HFFc6 (cell line): ENCODE measurements at regions not wholly inside any gene's neighbourhood (a gene's known extent, or its start where the extent isn't known, plus 50 kb on each side); places are given as distances from the start of the nearest gene placed in this dataset.

Source experiments
- DNase-seq: peaks from one replicate; pipeline ENCODE4 v3.0.0-alpha.2; 2018
- H3K27ac Mint-ChIP-seq: 2 replicates; pipeline ENCODE4 v1.8.0; 2020; ENCODE audit warnings: mild to moderate bottlenecking, mixed read lengths
- H3K27me3 Mint-ChIP-seq: 2 replicates; pipeline ENCODE4 v1.8.0; 2021; ENCODE audit warnings: mild to moderate bottlenecking, moderate library complexity, mixed read lengths; ENCODE audit not compliant: insufficient read depth
- H3K36me3 Mint-ChIP-seq: 2 replicates; pipeline ENCODE4 v1.8.0; 2021; ENCODE audit warnings: low read depth, mixed read lengths
- H3K4me1 Mint-ChIP-seq: 2 replicates; pipeline ENCODE4 v1.8.0; 2020; ENCODE audit warnings: low read depth, mixed read lengths
- H3K4me3 Mint-ChIP-seq: 2 replicates; pipeline ENCODE4 v1.8.0; 2020; ENCODE audit warnings: mild to moderate bottlenecking, moderate library complexity, mixed read lengths
- H3K9me3 Mint-ChIP-seq: 2 replicates; pipeline ENCODE4 v1.8.0; 2020; ENCODE audit warnings: mild to moderate bottlenecking, mixed read lengths
- CTCF ChIP-seq: fragments of 200-600 bp; sonication (generic); IDR thresholded peaks from 2 replicates; pipeline ENCODE4 v1.5.0; 2021; ENCODE audit warnings: antibody characterized with exemption, mild to moderate bottlenecking

DNA sequence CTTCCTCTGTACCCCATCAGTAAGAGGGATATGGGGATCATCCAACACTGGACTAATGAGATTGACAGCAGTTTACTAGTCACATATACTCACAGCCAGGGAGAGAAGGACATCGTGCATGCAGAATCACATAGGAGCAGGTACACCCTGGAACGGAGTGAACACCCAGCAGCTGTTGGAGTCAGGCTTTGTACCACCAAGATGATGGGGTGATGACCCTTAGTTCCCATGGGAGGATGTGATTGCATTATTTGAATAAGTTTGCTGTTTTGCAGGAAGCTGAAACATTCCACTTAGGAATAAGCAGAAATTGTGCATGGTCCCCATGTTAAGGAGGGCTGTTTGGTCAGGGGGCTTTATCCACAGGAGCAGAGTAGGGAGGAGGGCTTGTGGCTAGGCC is 482.7 kb upstream of the PDZRN3 start:
- no peak for DNase-seq
- Mint-ChIP-seq H3K27ac (no peak overlapping the region), H3K36me3 (no peaks in the 10 kb centered on the region), H3K4me3 (no peak overlapping the region), H3K9me3 (no peaks in the 10 kb centered on the region), H3K27me3 (no peaks in the 10 kb centered on the region; the same call in 1 of the 2 replicates), H3K4me1 (no peaks in the 10 kb centered on the region)
- no peak for TF ChIP-seq CTCF

DNA sequence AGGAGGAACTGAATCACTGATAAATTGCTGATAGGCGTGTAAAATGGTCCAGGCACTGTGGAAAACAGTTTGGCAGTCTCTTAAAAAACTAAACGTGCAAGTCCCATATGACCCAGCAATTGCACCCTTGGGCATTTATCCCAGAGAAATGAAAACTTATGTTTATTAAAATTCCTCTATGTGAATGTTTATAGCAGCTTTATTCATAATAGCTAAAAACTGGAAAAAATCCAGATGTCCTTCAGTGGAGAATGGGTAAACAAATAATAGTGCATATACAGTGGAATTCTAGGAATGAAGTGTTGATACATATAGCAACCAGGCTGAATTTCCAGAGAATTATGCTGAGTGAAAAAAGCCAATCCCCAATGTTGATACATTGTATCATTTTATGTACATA is 482.2 kb upstream of the PDZRN3 start:
- DNase-seq = no peak
- Mint-ChIP-seq H3K27ac (no peak overlapping the region), H3K4me3 (no peak overlapping the region), H3K27me3 (no peaks in the 10 kb centered on the region; the same call in 1 of the 2 replicates), H3K36me3 (no peaks in the 10 kb centered on the region), H3K4me1 (no peaks in the 10 kb centered on the region), H3K9me3 (no peaks in the 10 kb centered on the region)
- TF ChIP-seq CTCF = no peak

- TF ChIP-seq CTCF = no peak
- no peak overlapping the region for H3K27ac Mint-ChIP-seq
- DNase-seq = no peak
Measured at GRCh38 chr3:74091204-74091603, 466.5 kb upstream of the PDZRN3 start.

DNA sequence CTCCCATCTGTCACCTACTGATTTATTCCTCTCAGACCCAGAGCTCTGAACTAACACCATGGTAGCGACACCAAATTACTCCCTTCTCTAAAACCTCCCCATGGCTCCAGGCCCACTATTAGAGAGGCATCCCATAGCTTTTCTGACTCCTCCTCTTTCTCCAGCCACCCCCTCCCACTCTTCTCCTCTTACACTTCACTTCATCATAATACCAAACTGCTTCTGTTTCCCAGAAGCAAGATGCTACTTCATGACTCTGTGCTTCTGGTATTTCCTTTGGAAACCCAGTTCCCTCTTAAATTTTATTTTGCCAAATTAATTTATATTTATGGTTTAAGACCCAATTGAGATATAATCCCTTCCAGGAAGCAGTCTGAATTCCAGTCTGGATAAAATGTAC is 465.1 kb upstream of the PDZRN3 start:
- Mint-ChIP-seq H3K4me3 (no peak overlapping the region), H3K4me1 (no peaks in the 10 kb centered on the region), H3K27ac (no peak overlapping the region), H3K36me3 (no peaks in the 10 kb centered on the region), H3K27me3 (peaks cover 3% of the 10 kb centered on the region), H3K9me3 (no peaks in the 10 kb centered on the region)
- no peak for DNase-seq
- no peak for TF ChIP-seq CTCF

More at GRCh38 chr3:74091204-74091603, 466.5 kb upstream of the PDZRN3 start:
- peaks cover 3% of the 10 kb centered on the region for H3K27me3 Mint-ChIP-seq
- H3K4me3 Mint-ChIP-seq = no peak overlapping the region
- no peaks in the 10 kb centered on the region for H3K9me3 Mint-ChIP-seq
- no peaks in the 10 kb centered on the region for H3K4me1 Mint-ChIP-seq
- H3K36me3 Mint-ChIP-seq = no peaks in the 10 kb centered on the region

- DNase-seq = no peak
- TF ChIP-seq CTCF = no peak
- no peaks in the 10 kb centered on the region for H3K9me3 Mint-ChIP-seq
Measured at GRCh38 chr3:74080056-74080461, 455.3 kb upstream of the PDZRN3 start.

GRCh38 chr3:74075241-74075640 is 450.5 kb upstream of the PDZRN3 start:
- no peak for TF ChIP-seq CTCF
- no peak for DNase-seq
- H3K36me3 Mint-ChIP-seq = no peaks in the 10 kb centered on the region

More at GRCh38 chr3:74080056-74080461, 455.3 kb upstream of the PDZRN3 start:
- no peak overlapping the region for H3K4me3 Mint-ChIP-seq
- H3K4me1 Mint-ChIP-seq = no peaks in the 10 kb centered on the region
- no peak overlapping the region for H3K27ac Mint-ChIP-seq
- no peaks in the 10 kb centered on the region for H3K36me3 Mint-ChIP-seq
- H3K27me3 Mint-ChIP-seq = no peaks in the 10 kb centered on the region; the same call in 1 of the 2 replicates

More at GRCh38 chr3:74075241-74075640, 450.5 kb upstream of the PDZRN3 start:
- no peak overlapping the region for H3K4me3 Mint-ChIP-seq
- H3K4me1 Mint-ChIP-seq = no peaks in the 10 kb centered on the region
- H3K27me3 Mint-ChIP-seq = peaks cover 1% of the 10 kb centered on the region
- no peak overlapping the region for H3K27ac Mint-ChIP-seq
- no peaks in the 10 kb centered on the region for H3K9me3 Mint-ChIP-seq
